ENCODE measurements at regions not wholly inside any gene's neighbourhood (a gene's known extent, or its start where the extent isn't known, plus 50 kb on each side); places are given as distances from the start of the nearest gene placed in this dataset.

- TF ChIP-seq POLR2A (IDR thresholded peaks at IDR 0.05) (no peak), CTCF (IDR thresholded peaks at IDR 0.05) (no peak)
These were observed 88.6 kb downstream of the CCT6B start for GRCh38 chr17:34872640-34873039.
